ENCODE measurements at regions not wholly inside any gene's neighbourhood (a gene's known extent, or its start where the extent isn't known, plus 50 kb on each side); places are given as distances from the start of the nearest gene placed in this dataset.

DNA sequence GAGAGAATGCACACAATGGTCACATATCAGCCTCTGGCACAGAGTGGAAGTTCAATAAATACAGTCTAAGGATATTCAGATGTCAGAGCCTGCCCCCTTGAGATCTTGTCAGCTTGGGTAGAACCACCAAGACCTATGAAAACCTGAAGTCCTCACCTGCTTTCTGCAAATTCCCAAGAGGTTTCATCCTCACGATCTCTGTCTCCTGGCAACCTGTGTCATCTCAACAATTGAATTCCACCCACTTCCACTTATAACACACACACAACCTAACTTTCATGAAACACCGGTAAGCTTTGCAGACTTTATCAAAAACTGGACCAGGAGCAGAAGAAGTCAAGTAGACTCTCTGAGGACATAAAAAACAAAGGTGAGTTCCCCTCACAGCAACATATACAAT, 151.6 kb upstream of the SLC30A5 start:
- Histone ChIP-seq H3K27me3 (ENCODE audit: control insufficient read depth in 1 of 2, insufficient read depth in 2 of 2, low read length in 2 of 2) (peaks cover 0 to 10% of the 10 kb centered on the region in 2 experiments; a peak in 1 of 5 replicates), H3K4me1 (ENCODE audit: insufficient read depth, low read length) (no peaks in the 10 kb centered on the region), H3K79me2 (ENCODE audit: insufficient read depth, low read length) (no peaks in the 10 kb centered on the region), H3K4me3 (replicated peaks in 1 of 3; ENCODE audit: insufficient read depth in 1 of 3, low read depth in 2 of 3, low read length in 3 of 3) (no peak overlapping the region), H3K4me2 (ENCODE audit: low read depth, low read length) (no peak overlapping the region), H3K36me3 (replicated peaks in 1 of 2; ENCODE audit: control insufficient read depth in 1 of 2, insufficient read depth in 2 of 2, low read length in 2 of 2) (no peaks in the 10 kb centered on the region), H3K27ac (ENCODE audit: extremely low read length, insufficient read depth, low read length) (no peak overlapping the region), H2AFZ (ENCODE audit: low read length) (no peak overlapping the region), H3K9me3 (ENCODE audit: low read length) (no peaks in the 10 kb centered on the region), H3K9ac (ENCODE audit: insufficient read depth, low read depth, low read length) (no peak overlapping the region), H4K20me1 (ENCODE audit: insufficient read depth, low read length) (no peaks in the 10 kb centered on the region)
- CTCF ChIA-PET (ENCODE audit: low intra/inter-chr PET ratio, low total read pairs): no interaction called here
- 54% methylated on average over 2 of the region's 2 CpGs for WGBS (ENCODE audit: low lambda C conversion rate)
- POLR2A ChIA-PET: no interaction called here
- in situ Hi-C loops (cut with HindIII; ENCODE audit: extremely low pct_ligation_motif_present, low pct_unique_long_range_greater_than_20kb) (no loop called here), intact Hi-C loops (cut with micrococcal nuclease; ENCODE audit: unreplicated experiment) (no loop called here)
- FAIRE-seq: no peak
- DNase-seq (ENCODE audit: low spot score): no peak
- no peak for ATAC-seq
- no TSS peak for BruUV-seq (replicated peaks)
- no peak for TF ChIP-seq ZNF430 (CRISPR knock-in tag; IDR thresholded peaks at IDR 0.05)
- no peak for TF ChIP-seq CREB1 (IDR thresholded peaks at IDR 0.05)
- TF ChIP-seq CREB1 (CRISPR knock-in tag; IDR thresholded peaks at IDR 0.05): no peak
- no peak for TF ChIP-seq EED (CRISPR knock-in tag; IDR thresholded peaks at IDR 0.05)
- TF ChIP-seq ARID3A (IDR thresholded peaks at IDR 0.05; ENCODE audit: low read depth, low read length): no peak
- TF ChIP-seq MEF2D (CRISPR knock-in tag; IDR thresholded peaks at IDR 0.05): no peak
- TF ChIP-seq, protein P1, sequence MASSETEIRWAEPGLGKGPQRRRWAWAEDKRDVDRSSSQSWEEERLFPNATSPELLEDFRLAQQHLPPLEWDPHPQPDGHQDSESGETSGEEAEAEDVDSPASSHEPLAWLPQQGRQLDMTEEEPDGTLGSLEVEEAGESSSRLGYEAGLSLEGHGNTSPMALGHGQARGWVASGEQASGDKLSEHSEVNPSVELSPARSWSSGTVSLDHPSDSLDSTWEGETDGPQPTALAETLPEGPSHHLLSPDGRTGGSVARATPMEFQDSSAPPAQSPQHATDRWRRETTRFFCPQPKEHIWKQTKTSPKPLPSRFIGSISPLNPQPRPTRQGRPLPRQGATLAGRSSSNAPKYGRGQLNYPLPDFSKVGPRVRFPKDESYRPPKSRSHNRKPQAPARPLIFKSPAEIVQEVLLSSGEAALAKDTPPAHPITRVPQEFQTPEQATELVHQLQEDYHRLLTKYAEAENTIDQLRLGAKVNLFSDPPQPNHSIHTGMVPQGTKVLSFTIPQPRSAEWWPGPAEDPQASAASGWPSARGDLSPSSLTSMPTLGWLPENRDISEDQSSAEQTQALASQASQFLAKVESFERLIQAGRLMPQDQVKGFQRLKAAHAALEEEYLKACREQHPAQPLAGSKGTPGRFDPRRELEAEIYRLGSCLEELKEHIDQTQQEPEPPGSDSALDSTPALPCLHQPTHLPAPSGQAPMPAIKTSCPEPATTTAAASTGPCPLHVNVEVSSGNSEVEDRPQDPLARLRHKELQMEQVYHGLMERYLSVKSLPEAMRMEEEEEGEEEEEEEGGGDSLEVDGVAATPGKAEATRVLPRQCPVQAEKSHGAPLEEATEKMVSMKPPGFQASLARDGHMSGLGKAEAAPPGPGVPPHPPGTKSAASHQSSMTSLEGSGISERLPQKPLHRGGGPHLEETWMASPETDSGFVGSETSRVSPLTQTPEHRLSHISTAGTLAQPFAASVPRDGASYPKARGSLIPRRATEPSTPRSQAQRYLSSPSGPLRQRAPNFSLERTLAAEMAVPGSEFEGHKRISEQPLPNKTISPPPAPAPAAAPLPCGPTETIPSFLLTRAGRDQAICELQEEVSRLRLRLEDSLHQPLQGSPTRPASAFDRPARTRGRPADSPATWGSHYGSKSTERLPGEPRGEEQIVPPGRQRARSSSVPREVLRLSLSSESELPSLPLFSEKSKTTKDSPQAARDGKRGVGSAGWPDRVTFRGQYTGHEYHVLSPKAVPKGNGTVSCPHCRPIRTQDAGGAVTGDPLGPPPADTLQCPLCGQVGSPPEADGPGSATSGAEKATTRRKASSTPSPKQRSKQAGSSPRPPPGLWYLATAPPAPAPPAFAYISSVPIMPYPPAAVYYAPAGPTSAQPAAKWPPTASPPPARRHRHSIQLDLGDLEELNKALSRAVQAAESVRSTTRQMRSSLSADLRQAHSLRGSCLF (CRISPR knock-in tag; IDR thresholded peaks at IDR 0.05; ENCODE audit: borderline replicate concordance): no peak
- no peak for TF ChIP-seq FOSL1 (CRISPR knock-in tag; IDR thresholded peaks at IDR 0.05; ENCODE audit: borderline replicate concordance)

Data from HepG2 (cell line).